Natural killer cell treated with Interleukin-12 subunit alpha and Interleukin-12 subunit beta and Interleukin-15 and Interleukin-18, amount 100 ng/mL, for 72 hours (primary cell): ENCODE measurements at regions not wholly inside any gene's neighbourhood (a gene's known extent, or its start where the extent isn't known, plus 50 kb on each side); places are given as distances from the start of the nearest gene placed in this dataset.

Experiments
- ATAC-seq, 2 donors: fragments of 150-1000 bp; cut with Tn5 transposase in 1 of 2; sonication (Bioruptor Pico), chemical (Tn5 transposase) in 1 of 2; 2 replicates each; pipeline ENCODE4 v1.10.0; 2021
- DNase-seq: peaks from one replicate; pipeline ENCODE4 v3.0.0; 2022; ENCODE audit warnings: low spot score
- H3K27ac Mint-ChIP-seq, 2 donors: 1 replicate in 1 of 2; 2 replicates in 1 of 2; pipeline ENCODE4 v1.8.0; 2022; ENCODE audit warnings: mixed read lengths in 2 of 2, mild to moderate bottlenecking in 1 of 2, moderate library complexity in 1 of 2
- H3K27me3 Mint-ChIP-seq, 2 donors: 1 replicate in 1 of 2; 2 replicates in 1 of 2; pipeline ENCODE4 v1.8.0; 2022; ENCODE audit warnings: mixed read lengths in 2 of 2
- H3K36me3 Mint-ChIP-seq: one replicate; pipeline ENCODE4 v1.8.0; 2022; ENCODE audit warnings: mixed read lengths
- H3K4me1 Mint-ChIP-seq, 2 donors: 1 replicate in 1 of 2; 2 replicates in 1 of 2; pipeline ENCODE4 v1.8.0; 2022; ENCODE audit warnings: low read depth in 2 of 2, mixed read lengths in 2 of 2, mild to moderate bottlenecking in 1 of 2
- H3K4me3 Mint-ChIP-seq: one replicate; pipeline ENCODE4 v1.8.0; 2022; ENCODE audit warnings: mixed read lengths
- H3K9me3 Mint-ChIP-seq: 2 replicates; pipeline ENCODE4 v1.8.0; 2022; ENCODE audit warnings: mixed read lengths

- Mint-ChIP-seq H3K27ac (no peak overlapping the region), H3K27me3 (no peaks in the 10 kb centered on the region), H3K36me3 (peaks cover 4% of the 10 kb centered on the region), H3K4me3 (no peak overlapping the region), H3K4me1 (no peaks in the 10 kb centered on the region), H3K9me3 (peaks cover 13% of the 10 kb centered on the region)
- DNase-seq (no peak), ATAC-seq (no peak)
Observed at GRCh38 chr2:103991591-103991990, 862.3 kb upstream of the POU3F3 start.

GRCh38 chr2:104004821-104005220 is 849.1 kb upstream of the POU3F3 start:
- Mint-ChIP-seq H3K27me3 (no peaks in the 10 kb centered on the region), H3K9me3 (peaks cover 30% of the 10 kb centered on the region), H3K4me3 (no peak overlapping the region), H3K4me1 (no peaks in the 10 kb centered on the region), H3K36me3 (peaks cover 14% of the 10 kb centered on the region), H3K27ac (no peak overlapping the region)
- no peak for ATAC-seq
- no peak for DNase-seq

GRCh38 chr2:104016801-104017200 is 837.1 kb upstream of the POU3F3 start:
- no peak overlapping the region for H3K4me3 Mint-ChIP-seq
- H3K9me3 Mint-ChIP-seq: peaks cover 10% of the 10 kb centered on the region
- no peaks in the 10 kb centered on the region for H3K4me1 Mint-ChIP-seq
- ATAC-seq (no peak), DNase-seq (no peak)
- H3K27me3 Mint-ChIP-seq: no peaks in the 10 kb centered on the region
- no peaks in the 10 kb centered on the region for H3K36me3 Mint-ChIP-seq
- H3K27ac Mint-ChIP-seq: no peak overlapping the region

DNA sequence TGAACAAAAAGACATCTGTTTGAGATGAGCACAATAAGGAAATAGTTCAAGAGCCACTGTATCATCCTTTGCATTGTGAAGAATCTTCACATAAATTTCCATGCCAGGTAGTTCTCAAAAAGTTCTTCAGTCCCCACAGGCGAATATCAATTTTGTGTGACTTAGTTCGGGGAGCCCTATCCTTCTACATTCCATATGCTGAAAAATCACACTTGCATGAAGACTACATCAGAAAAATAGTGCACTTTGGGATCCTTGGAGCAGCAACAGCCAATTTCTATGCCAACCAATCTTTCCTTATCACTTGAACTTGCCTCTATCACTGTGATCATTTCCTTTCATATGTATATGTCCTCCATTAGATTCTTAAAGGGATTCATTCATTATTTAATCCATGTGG is 830.6 kb upstream of the POU3F3 start:
- Mint-ChIP-seq H3K36me3 (no peaks in the 10 kb centered on the region), H3K27ac (no peak overlapping the region), H3K9me3 (peaks cover 8% of the 10 kb centered on the region), H3K4me1 (no peaks in the 10 kb centered on the region), H3K4me3 (no peak overlapping the region), H3K27me3 (no peaks in the 10 kb centered on the region)
- ATAC-seq: no peak
- DNase-seq: no peak

DNA sequence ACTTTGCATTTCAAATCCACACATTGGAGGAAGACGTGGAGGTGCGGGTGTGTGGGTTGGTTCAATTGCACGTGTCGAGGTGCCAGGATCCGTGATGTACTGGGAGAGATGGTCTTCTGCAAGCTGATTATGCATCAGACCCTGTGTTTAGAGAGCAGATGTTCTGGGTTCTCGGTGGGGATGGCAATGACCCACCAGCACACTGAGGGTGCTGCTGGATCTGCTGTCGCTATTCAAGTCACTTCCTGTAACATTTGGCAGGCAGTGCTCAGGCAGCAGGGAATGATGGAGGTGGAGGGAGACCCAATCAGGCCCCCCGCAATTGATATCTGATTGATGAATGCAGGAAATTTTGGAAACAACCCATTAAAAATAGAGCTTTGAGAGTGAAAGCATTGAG is 830.1 kb upstream of the POU3F3 start:
- peaks cover 6% of the 10 kb centered on the region for H3K9me3 Mint-ChIP-seq
- no peak overlapping the region for H3K27ac Mint-ChIP-seq
- DNase-seq (no peak), ATAC-seq (no peak)
- no peak overlapping the region for H3K4me3 Mint-ChIP-seq
- H3K27me3 Mint-ChIP-seq: no peaks in the 10 kb centered on the region
- H3K4me1 Mint-ChIP-seq: no peaks in the 10 kb centered on the region
- no peaks in the 10 kb centered on the region for H3K36me3 Mint-ChIP-seq

- H3K36me3 Mint-ChIP-seq: no peaks in the 10 kb centered on the region
- no peak for ATAC-seq
- H3K27ac Mint-ChIP-seq: no peak overlapping the region
- no peaks in the 10 kb centered on the region for H3K27me3 Mint-ChIP-seq
- H3K4me1 Mint-ChIP-seq: no peaks in the 10 kb centered on the region
- no peak overlapping the region for H3K4me3 Mint-ChIP-seq
- no peak for DNase-seq
- H3K9me3 Mint-ChIP-seq: peaks cover 7% of the 10 kb centered on the region
Observed at GRCh38 chr2:104025295-104025694, 828.6 kb upstream of the POU3F3 start.

- Mint-ChIP-seq H3K27me3 (no peaks in the 10 kb centered on the region), H3K36me3 (no peaks in the 10 kb centered on the region), H3K27ac (no peak overlapping the region), H3K4me1 (no peaks in the 10 kb centered on the region), H3K9me3 (peaks cover 7% of the 10 kb centered on the region), H3K4me3 (no peak overlapping the region)
- DNase-seq: no peak
- no peak for ATAC-seq
Observed at GRCh38 chr2:104026725-104027124, 827.2 kb upstream of the POU3F3 start.

DNA sequence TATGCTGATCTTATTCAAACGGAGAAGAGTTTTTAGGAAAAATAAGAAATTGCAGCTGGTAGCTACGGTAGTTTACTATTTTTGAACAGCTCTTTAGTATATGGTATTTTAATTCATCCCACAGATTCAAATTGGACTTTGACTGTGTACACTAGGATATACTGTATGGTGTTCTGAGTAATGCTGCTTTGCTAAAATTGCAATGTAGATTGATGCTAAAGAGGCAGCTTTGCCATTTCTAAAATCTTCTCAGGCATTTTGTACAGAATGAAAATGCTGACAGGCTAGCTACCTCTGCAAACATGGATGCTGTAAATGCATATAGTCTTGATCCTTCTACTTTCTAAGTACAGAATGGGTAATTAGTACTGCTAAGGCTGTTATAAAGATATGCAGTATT is 826.6 kb upstream of the POU3F3 start:
- Mint-ChIP-seq H3K36me3 (no peaks in the 10 kb centered on the region), H3K4me3 (no peak overlapping the region), H3K4me1 (no peaks in the 10 kb centered on the region), H3K27ac (no peak overlapping the region), H3K27me3 (no peaks in the 10 kb centered on the region), H3K9me3 (peaks cover 7% of the 10 kb centered on the region)
- DNase-seq (no peak), ATAC-seq (no peak)

- DNase-seq: no peak
Observed at GRCh38 chr2:104028061-104028460, 825.9 kb upstream of the POU3F3 start.

GRCh38 chr2:104033399-104033798 is 820.5 kb upstream of the POU3F3 start:
- H3K4me1 Mint-ChIP-seq: no peaks in the 10 kb centered on the region
- DNase-seq (no peak), ATAC-seq (no peak)
- H3K36me3 Mint-ChIP-seq: no peaks in the 10 kb centered on the region
- no peak overlapping the region for H3K27ac Mint-ChIP-seq
- peaks cover 7% of the 10 kb centered on the region for H3K9me3 Mint-ChIP-seq
- no peaks in the 10 kb centered on the region for H3K27me3 Mint-ChIP-seq
- no peak overlapping the region for H3K4me3 Mint-ChIP-seq

More at GRCh38 chr2:104028061-104028460, 825.9 kb upstream of the POU3F3 start:
- peaks cover 7% of the 10 kb centered on the region for H3K9me3 Mint-ChIP-seq
- no peak overlapping the region for H3K4me3 Mint-ChIP-seq
- H3K4me1 Mint-ChIP-seq: no peaks in the 10 kb centered on the region
- no peaks in the 10 kb centered on the region for H3K27me3 Mint-ChIP-seq
- no peaks in the 10 kb centered on the region for H3K36me3 Mint-ChIP-seq
- no peak overlapping the region for H3K27ac Mint-ChIP-seq
- no peak for ATAC-seq

GRCh38 chr2:104040771-104041170 is 813.1 kb upstream of the POU3F3 start:
- Mint-ChIP-seq H3K4me1 (no peaks in the 10 kb centered on the region), H3K27me3 (no peaks in the 10 kb centered on the region)

GRCh38 chr2:104041351-104041750 is 812.6 kb upstream of the POU3F3 start:
- Mint-ChIP-seq H3K27me3 (no peaks in the 10 kb centered on the region), H3K36me3 (no peaks in the 10 kb centered on the region), H3K9me3 (peaks cover 2% of the 10 kb centered on the region), H3K4me3 (no peak overlapping the region), H3K4me1 (no peaks in the 10 kb centered on the region), H3K27ac (no peak overlapping the region)
- DNase-seq (no peak), ATAC-seq (no peak)

More at GRCh38 chr2:104040771-104041170, 813.1 kb upstream of the POU3F3 start:
- H3K36me3 Mint-ChIP-seq: no peaks in the 10 kb centered on the region
- no peak overlapping the region for H3K27ac Mint-ChIP-seq
- no peak for DNase-seq
- H3K4me3 Mint-ChIP-seq: no peak overlapping the region
- ATAC-seq: no peak
- no peaks in the 10 kb centered on the region for H3K9me3 Mint-ChIP-seq

DNA sequence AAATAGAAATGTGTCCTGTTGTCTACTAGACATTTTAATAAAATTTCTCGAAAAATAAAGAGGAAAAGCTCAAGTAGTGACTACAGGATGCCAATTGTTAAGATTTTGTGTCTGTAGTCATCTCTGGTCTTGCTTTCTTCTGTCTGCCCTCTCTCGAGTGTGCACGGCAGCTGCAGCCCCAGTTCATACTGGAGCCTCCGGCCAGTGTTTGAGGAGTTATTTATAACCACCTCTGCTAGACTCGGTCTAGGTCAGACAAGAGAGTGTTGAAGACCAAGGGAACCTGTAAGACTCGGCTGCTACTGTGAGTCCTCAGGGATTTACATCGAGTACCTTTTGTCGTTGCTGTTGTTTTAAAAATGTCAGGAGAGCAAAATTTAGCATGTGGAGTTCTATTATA is 810.1 kb upstream of the POU3F3 start:
- peaks cover 7% of the 10 kb centered on the region for H3K9me3 Mint-ChIP-seq
- no peaks in the 10 kb centered on the region for H3K36me3 Mint-ChIP-seq
- no peaks in the 10 kb centered on the region for H3K27me3 Mint-ChIP-seq

DNA sequence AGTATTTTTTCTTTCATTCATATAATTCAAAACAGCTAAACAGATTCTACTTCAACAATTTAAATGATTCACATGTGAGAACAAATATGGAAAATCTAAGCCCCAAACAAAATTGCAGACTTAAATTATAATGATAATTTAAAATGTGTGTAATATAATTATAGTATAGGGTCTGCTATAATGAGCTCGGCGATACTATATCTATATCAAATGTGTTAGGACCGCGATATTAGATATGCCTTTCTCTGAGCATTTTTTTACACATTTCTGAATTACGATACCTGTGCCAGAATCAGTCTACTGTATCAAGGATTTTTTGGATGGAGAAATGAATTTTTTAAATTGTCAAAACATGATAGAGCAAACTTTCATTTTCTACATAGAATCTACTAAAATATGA is 808.8 kb upstream of the POU3F3 start:
- DNase-seq: no peak
- Mint-ChIP-seq H3K4me1 (no peaks in the 10 kb centered on the region), H3K27ac (no peak overlapping the region), H3K4me3 (no peak overlapping the region), H3K9me3 (peaks cover 7% of the 10 kb centered on the region), H3K27me3 (no peaks in the 10 kb centered on the region), H3K36me3 (no peaks in the 10 kb centered on the region)
- ATAC-seq: no peak

More for the DNA sequence above, 810.1 kb upstream of the POU3F3 start:
- no peak overlapping the region for H3K4me3 Mint-ChIP-seq
- H3K4me1 Mint-ChIP-seq: no peaks in the 10 kb centered on the region
- DNase-seq (no peak), ATAC-seq (no peak)
- no peak overlapping the region for H3K27ac Mint-ChIP-seq

- H3K9me3 Mint-ChIP-seq: peaks cover 7% of the 10 kb centered on the region
- no peaks in the 10 kb centered on the region for H3K4me1 Mint-ChIP-seq
- no peak overlapping the region for H3K4me3 Mint-ChIP-seq
- no peak for DNase-seq
- H3K27me3 Mint-ChIP-seq: no peaks in the 10 kb centered on the region
- H3K27ac Mint-ChIP-seq: no peak overlapping the region
- no peak for ATAC-seq
- H3K36me3 Mint-ChIP-seq: no peaks in the 10 kb centered on the region
Observed at GRCh38 chr2:104046466-104046865, 807.4 kb upstream of the POU3F3 start.
